GM12892 (cell line): ENCODE measurements at regions not wholly inside any gene's neighbourhood (a gene's known extent, or its start where the extent isn't known, plus 50 kb on each side); places are given as distances from the start of the nearest gene placed in this dataset.

Experiments
- POLR2A ChIP-seq: IDR thresholded peaks from 2 replicates; pipeline ENCODE4 v1.6.1; 2011; ENCODE audit warnings: low read depth, low read length, control low read depth
- TAF1 ChIP-seq: IDR thresholded peaks from 2 replicates; pipeline ENCODE4 v1.6.1; 2011; ENCODE audit warnings: low read depth, mild to moderate bottlenecking, control low read depth, low read length, borderline replicate concordance

- TF ChIP-seq TAF1 (no peak), POLR2A (no peak)
Measured at GRCh38 chr11:119583585-119583984, 145.4 kb downstream of the NECTIN1 start.
